HG02852 (cell line): ENCODE measurements at regions not wholly inside any gene's neighbourhood (a gene's known extent, or its start where the extent isn't known, plus 50 kb on each side); places are given as distances from the start of the nearest gene placed in this dataset.

ENCODE experiments used
- ATAC-seq: cut with Tn5 transposase; IDR thresholded peaks from one replicate; pipeline ENCODE4 v1.9.1; 2021; ENCODE audit warnings: mild to moderate bottlenecking, moderate library complexity; ENCODE audit not compliant: unreplicated experiment

GRCh38 chr7:114853189-114853588, 68.7 kb upstream of the MDFIC start:
- no peak for ATAC-seq

- no peak for ATAC-seq
Measured at GRCh38 chr7:114854369-114854768, 67.5 kb upstream of the MDFIC start.

- no peak for ATAC-seq
Measured at GRCh38 chr7:114856625-114857024, 65.3 kb upstream of the MDFIC start.

- ATAC-seq, result no peak
Measured at GRCh38 chr7:114857605-114858004, 64.3 kb upstream of the MDFIC start.

- no peak for ATAC-seq
Measured at GRCh38 chr7:114859477-114859876, 62.4 kb upstream of the MDFIC start.

- no peak for ATAC-seq
Measured at GRCh38 chr7:114860206-114860605, 61.7 kb upstream of the MDFIC start.

GRCh38 chr7:114862406-114862805, 59.5 kb upstream of the MDFIC start:
- ATAC-seq, result no peak

GRCh38 chr7:114864278-114864677, 57.6 kb upstream of the MDFIC start:
- ATAC-seq, result no peak

GRCh38 chr7:114865564-114865963, 56.3 kb upstream of the MDFIC start:
- ATAC-seq, result peak; percentile 96
